ENCODE measurements at regions not wholly inside any gene's neighbourhood (a gene's known extent, or its start where the extent isn't known, plus 50 kb on each side); places are given as distances from the start of the nearest gene placed in this dataset.

- H4K5ac ChIP-seq (ENCODE audit: insufficient read length, low read depth, low read length): no peak overlapping the region
- no peak overlapping the region for H3K4me2 ChIP-seq (ENCODE audit: insufficient read depth in 1 of 2, low read depth in 2 of 2, low read length in 2 of 2)
- ChIA-PET CTCF (ENCODE audit: partially characterized antibody) (no interaction called here), POLR2A (ENCODE audit: partially characterized antibody) (no interaction called here)
- H3K9me3 ChIP-seq (ENCODE audit: insufficient read depth in 2 of 2, low read depth in 1 of 2, low read length in 1 of 2): no peaks in the 10 kb centered on the region
- H3K14ac ChIP-seq (ENCODE audit: insufficient read length): no peak overlapping the region
- H3K56ac ChIP-seq (replicated peaks; ENCODE audit: insufficient read length, low read depth, low read length): no peak overlapping the region
- H3K27ac ChIP-seq (ENCODE audit: low read depth, low read length): no peak overlapping the region
- no peak overlapping the region for H3K4ac ChIP-seq (replicated peaks; ENCODE audit: insufficient read length, low read depth, low read length)
- no peak overlapping the region for H2BK12ac ChIP-seq (ENCODE audit: low read depth, low read length)
- H4K20me1 ChIP-seq (replicated peaks in 1 of 2; ENCODE audit: control insufficient read depth in 1 of 2, insufficient read depth in 2 of 2, low read length in 2 of 2): no peaks in the 10 kb centered on the region
- 0 out of 2 replicates have a peak overlapping the region, but pooled peaks have one; percentile 73 for H2AFZ ChIP-seq (ENCODE audit: low read length)
- H3K23ac ChIP-seq (ENCODE audit: insufficient read length): no peak overlapping the region
- H4K91ac ChIP-seq (replicated peaks; ENCODE audit: insufficient read length, low read length): no peak overlapping the region
- no peak overlapping the region for H4K8ac ChIP-seq (ENCODE audit: extremely low read depth, insufficient read depth, low read length)
- H3K79me1 ChIP-seq (ENCODE audit: low read depth, low read length): no peaks in the 10 kb centered on the region
- no peaks in the 10 kb centered on the region for H3K36me3 ChIP-seq (ENCODE audit: control insufficient read depth in 2 of 4, insufficient read depth in 4 of 4, low read length in 3 of 4)
- no peak overlapping the region for H3K18ac ChIP-seq (ENCODE audit: extremely low read depth, low read length)
- DNase-seq (ENCODE audit: low read depth in 1 of 2, low spot score in 2 of 2): no peak
- H3K79me2 ChIP-seq (ENCODE audit: control insufficient read depth in 1 of 2, insufficient read depth in 2 of 2, low read length in 2 of 2): no peaks in the 10 kb centered on the region
- FAIRE-seq: no peak
- no peak overlapping the region for H3K9ac ChIP-seq (replicated peaks in 1 of 4; ENCODE audit: extremely low read depth in 1 of 4, low read depth in 3 of 4, low read length in 3 of 4)
- no peak overlapping the region for H2AK5ac ChIP-seq (ENCODE audit: low read depth, low read length)
- H2BK120ac ChIP-seq (replicated peaks; ENCODE audit: low read depth, low read length): no peak overlapping the region
- WGBS, 2 experiments (ENCODE audit: extremely low coverage in 1 of 2, insufficient coverage in 1 of 2, insufficient read length in 1 of 2, insufficient replicate concordance in 2 of 2, low coverage in 1 of 2, low lambda C conversion rate in 2 of 2, missing lambda C conversion rate in 1 of 2): 80% methylated on average over 1 of the region's 1 CpG; no CpG with 5 or more reads in 1 of the 2 experiments
- no peak overlapping the region for H3K4me3 ChIP-seq (ENCODE audit: extremely low read depth in 1 of 4, insufficient read depth in 2 of 4, low read depth in 3 of 4, low read length in 4 of 4)
- no peaks in the 10 kb centered on the region for H3K23me2 ChIP-seq (ENCODE audit: low read depth, low read length)
- H3K27me3 ChIP-seq (replicated peaks in 1 of 4; ENCODE audit: control insufficient read depth in 3 of 4, extremely low read depth in 1 of 4, insufficient read depth in 3 of 4, low read length in 3 of 4): no peaks in the 10 kb centered on the region
- H2BK20ac ChIP-seq (ENCODE audit: low read length): no peak overlapping the region
- no peak overlapping the region for H2BK5ac ChIP-seq (ENCODE audit: low read depth, low read length)
- no peaks in the 10 kb centered on the region for H3K4me1 ChIP-seq (replicated peaks in 1 of 4; ENCODE audit: control insufficient read depth in 3 of 4, insufficient read depth in 4 of 4, low read length in 3 of 4)
- no peak overlapping the region for H2BK15ac ChIP-seq (ENCODE audit: low read length)
- no peak for TF ChIP-seq BACH1 (IDR thresholded peaks at IDR 0.05; ENCODE audit: low read length)
- no peak for TF ChIP-seq EP300 (IDR thresholded peaks at IDR 0.05; ENCODE audit: borderline replicate concordance in 1 of 2, low read depth in 2 of 2, low read length in 2 of 2)
- TF ChIP-seq SRF (IDR thresholded peaks at IDR 0.05; ENCODE audit: low read depth, low read length): no peak
- no peak for TF ChIP-seq CBX5 (IDR thresholded peaks at IDR 0.05; ENCODE audit: low read depth, low read length)
- TF ChIP-seq POU5F1 (IDR thresholded peaks at IDR 0.05; ENCODE audit: low read depth, low read length): no peak
- no peak for TF ChIP-seq SP2 (IDR thresholded peaks at IDR 0.05; ENCODE audit: low read length)
- TF ChIP-seq SP4 (IDR thresholded peaks at IDR 0.05; ENCODE audit: low read length): no peak
- TF ChIP-seq SIN3A (conservative IDR thresholded peaks at IDR 0.05 in 1 of 2, IDR thresholded peaks at IDR 0.05 in 1 of 2; ENCODE audit: low read depth in 1 of 2, low read length in 2 of 2): no peak
- no peak for TF ChIP-seq PHF8 (conservative IDR thresholded peaks at IDR 0.05; ENCODE audit: low read depth, low read length)
- TF ChIP-seq GTF2F1 (IDR thresholded peaks at IDR 0.05; ENCODE audit: borderline replicate concordance, low read depth, low read length): no peak
- no peak for TF ChIP-seq FOSL1 (IDR thresholded peaks at IDR 0.05; ENCODE audit: insufficient read depth, low read depth, low read length)
- TF ChIP-seq NRF1 (IDR thresholded peaks at IDR 0.05; ENCODE audit: low read depth, low read length): no peak
- no peak for TF ChIP-seq MAX (IDR thresholded peaks at IDR 0.05)
- TF ChIP-seq EGR1 (IDR thresholded peaks at IDR 0.05; ENCODE audit: borderline replicate concordance, low read depth, low read length): no peak
These were observed 193.0 kb upstream of the RARB start for GRCh38 chr3:25235031-25235430.

Data from H1 (cell line).